GM13976 (cell line): ENCODE measurements at regions not wholly inside any gene's neighbourhood (a gene's known extent, or its start where the extent isn't known, plus 50 kb on each side); places are given as distances from the start of the nearest gene placed in this dataset.

ENCODE experiments used
- DNase-seq: peaks from one replicate; pipeline ENCODE4 v3.0.0; 2012; ENCODE audit warnings: low spot score
- CTCF ChIP-seq: IDR thresholded peaks from 2 replicates; pipeline ENCODE4 v1.5.1; 2012; ENCODE audit warnings: borderline replicate concordance, mild to moderate bottlenecking; ENCODE audit not compliant: insufficient read depth; ENCODE audit errors: extremely low read depth, missing control alignments, control extremely low read depth
- in situ Hi-C: fragments of 300-500 bp; cut with MboI; formaldehyde crosslinking; loops from one replicate; pipeline ENCODE4 v1.12.0; 2022; ENCODE audit warnings: low sequenced_read_pairs, mixed read lengths, inconsistent platforms; ENCODE audit not compliant: unreplicated experiment

- in situ Hi-C loops: no loop called here
- no peak for TF ChIP-seq CTCF
- peak; percentile 25 for DNase-seq
These were observed 64.3 kb upstream of the CCDC160 start for GRCh38 chrX:134172588-134173259.

GRCh38 chrX:134173541-134174272 lies 63.3 kb upstream of the CCDC160 start:
- no peak for TF ChIP-seq CTCF
- in situ Hi-C loops: no loop called here
- DNase-seq: peak; percentile 10

GRCh38 chrX:134174273-134174660 lies 62.7 kb upstream of the CCDC160 start:
- no peak for DNase-seq
- in situ Hi-C loops: no loop called here
- TF ChIP-seq CTCF: no peak

- no peak for TF ChIP-seq CTCF
- no peak for DNase-seq
- in situ Hi-C loops: no loop called here
These were observed 62.1 kb upstream of the CCDC160 start for GRCh38 chrX:134174859-134175258.

- TF ChIP-seq CTCF: no peak
- DNase-seq: no peak
- in situ Hi-C loops: no loop called here
These were observed 59.5 kb upstream of the CCDC160 start for GRCh38 chrX:134177527-134177926.

GRCh38 chrX:134180601-134181274 lies 56.2 kb upstream of the CCDC160 start:
- no peak for DNase-seq
- no peak for TF ChIP-seq CTCF
- in situ Hi-C loops: no loop called here
